ENCODE measurements at regions not wholly inside any gene's neighbourhood (a gene's known extent, or its start where the extent isn't known, plus 50 kb on each side); places are given as distances from the start of the nearest gene placed in this dataset.

- Histone ChIP-seq H3K4me3 (ENCODE audit: low read depth in 2 of 2, low read length in 2 of 2) (no peak overlapping the region), H3K4me1 (ENCODE audit: control insufficient read depth, insufficient read depth, low read length) (no peaks in the 10 kb centered on the region), H3K27me3 (ENCODE audit: control insufficient read depth, insufficient read depth, low read length) (no peaks in the 10 kb centered on the region), H3K36me3 (ENCODE audit: control insufficient read depth, insufficient read depth, low read length) (no peaks in the 10 kb centered on the region), H3K9me3 (ENCODE audit: control insufficient read depth, insufficient read depth, low read depth, low read length) (no peaks in the 10 kb centered on the region), H3K27ac (ENCODE audit: low read length) (no peak overlapping the region)
- TF ChIP-seq POLR2AphosphoS5 (IDR thresholded peaks at IDR 0.05; ENCODE audit: low read depth, low read length) (no peak), SIN3A (IDR thresholded peaks at IDR 0.05; ENCODE audit: borderline replicate concordance, insufficient read depth, low read depth, low read length) (no peak), REST (IDR thresholded peaks at IDR 0.05; ENCODE audit: insufficient read depth in 1 of 2, low read depth in 2 of 2, low read length in 1 of 2) (no peak), CTCF (IDR thresholded peaks at IDR 0.05) (no peak), TCF7L2 (IDR thresholded peaks at IDR 0.05; ENCODE audit: low read depth, low read length) (no peak)
- POLR2A ChIA-PET: no interaction called here
- intact Hi-C loops (cut with micrococcal nuclease; ENCODE audit: unreplicated experiment): no loop called here
- CTCF ChIA-PET: no interaction called here
- in situ Hi-C loops (cut with HindIII; ENCODE audit: low pct_unique_long_range_greater_than_20kb, low sequenced_read_pairs): no loop called here
- ATAC-seq: no peak
- no peak for DNase-seq (ENCODE audit: low read depth, low spot score)
- BruUV-seq (replicated peaks): no TSS peak
Measured at GRCh38 chr11:121931748-121932352, 184.2 kb downstream of the BLID start.

DNA sequence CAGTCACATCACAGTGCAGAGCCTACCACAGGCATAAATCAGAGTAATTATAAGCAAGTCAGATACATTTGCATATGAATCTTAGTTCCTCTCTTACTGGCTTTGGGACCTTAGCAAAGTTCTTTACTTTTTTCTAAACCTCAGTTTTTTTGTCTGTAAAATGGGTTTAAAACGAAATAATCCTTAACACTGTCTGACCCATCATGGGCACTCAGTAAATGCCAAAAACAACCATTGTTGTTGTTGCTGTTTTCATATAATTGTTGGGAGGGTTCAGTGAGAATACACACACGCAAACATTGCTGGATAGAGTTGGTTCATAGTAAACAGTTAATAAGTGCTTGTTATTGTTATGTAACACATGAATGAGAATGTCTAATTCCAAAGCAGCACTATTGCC, 184.9 kb downstream of the BLID start:
- DNase-seq (ENCODE audit: low read depth, low spot score): no peak
- H3K9me3 ChIP-seq (ENCODE audit: control insufficient read depth, insufficient read depth, low read depth, low read length): no peaks in the 10 kb centered on the region
- ChIA-PET CTCF (no interaction called here), POLR2A (no interaction called here)
- no peak overlapping the region for H3K4me3 ChIP-seq (ENCODE audit: low read depth in 2 of 2, low read length in 2 of 2)
- no peaks in the 10 kb centered on the region for H3K27me3 ChIP-seq (ENCODE audit: control insufficient read depth, insufficient read depth, low read length)
- no peak for TF ChIP-seq TCF7L2 (IDR thresholded peaks at IDR 0.05; ENCODE audit: low read depth, low read length)
- no peak for TF ChIP-seq CTCF (IDR thresholded peaks at IDR 0.05)
- TF ChIP-seq SIN3A (IDR thresholded peaks at IDR 0.05; ENCODE audit: borderline replicate concordance, insufficient read depth, low read depth, low read length): no peak
- TF ChIP-seq POLR2AphosphoS5 (IDR thresholded peaks at IDR 0.05; ENCODE audit: low read depth, low read length): no peak
- TF ChIP-seq REST (IDR thresholded peaks at IDR 0.05; ENCODE audit: insufficient read depth in 1 of 2, low read depth in 2 of 2, low read length in 1 of 2): no peak
- no peaks in the 10 kb centered on the region for H3K36me3 ChIP-seq (ENCODE audit: control insufficient read depth, insufficient read depth, low read length)
- H3K27ac ChIP-seq (ENCODE audit: low read length): no peak overlapping the region
- in situ Hi-C loops (cut with HindIII; ENCODE audit: low pct_unique_long_range_greater_than_20kb, low sequenced_read_pairs): no loop called here
- BruUV-seq (replicated peaks): no TSS peak
- no peak for ATAC-seq
- H3K4me1 ChIP-seq (ENCODE audit: control insufficient read depth, insufficient read depth, low read length): no peaks in the 10 kb centered on the region
- intact Hi-C loops (cut with micrococcal nuclease; ENCODE audit: unreplicated experiment): no loop called here

All from Panc1 (cell line).